ENCODE measurements at regions not wholly inside any gene's neighbourhood (a gene's known extent, or its start where the extent isn't known, plus 50 kb on each side); places are given as distances from the start of the nearest gene placed in this dataset.

DNA sequence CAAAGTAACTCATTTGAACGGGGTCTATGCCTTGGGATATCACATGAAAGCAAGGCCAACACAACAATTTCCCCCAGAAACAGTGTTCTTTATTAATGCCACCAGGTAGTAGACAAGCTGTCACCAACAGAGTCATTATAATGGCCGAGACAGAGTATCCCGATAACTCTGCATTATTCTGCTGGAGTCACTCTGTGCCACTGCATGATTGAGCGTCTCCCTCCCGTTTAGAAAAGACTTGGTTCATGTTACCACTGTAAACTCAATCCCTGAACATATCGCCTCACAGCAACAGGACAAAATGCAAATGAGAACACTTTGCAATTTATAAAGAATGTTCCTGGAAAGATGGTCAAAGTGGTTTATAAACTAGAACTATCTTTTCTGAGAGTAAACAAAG lies 932.5 kb downstream of the GATA3 start:
- no peak for TF ChIP-seq GATA2 (IDR thresholded peaks at IDR 0.05; ENCODE audit: low read depth, low read length)
- TF ChIP-seq GATA3 (IDR thresholded peaks at IDR 0.05; ENCODE audit: low read depth, low read length), result no peak

Data from SH-SY5Y (cell line).